ENCODE measurements at regions not wholly inside any gene's neighbourhood (a gene's known extent, or its start where the extent isn't known, plus 50 kb on each side); places are given as distances from the start of the nearest gene placed in this dataset.
A peak's percentile ranks its signal among the peaks of the same experiment; 100 is the strongest.

GRCh38 chr7:116340943-116341907, 130.9 kb downstream of the TES start:
- no peak for TF ChIP-seq POLR2AphosphoS5 (IDR thresholded peaks at IDR 0.05; ENCODE audit: low read length)
- peak; percentile 16 to 27 (median 19); a peak in 4 of 6 replicates for TF ChIP-seq CTCF (IDR thresholded peaks at IDR 0.05 in 2 of 3, conservative IDR thresholded peaks at IDR 0.05 in 1 of 3; ENCODE audit: control insufficient read depth in 2 of 3, extremely low read depth in 1 of 3, insufficient read depth in 1 of 3, low read depth in 3 of 3, low read length in 3 of 3)
- no peak for TF ChIP-seq REST (IDR thresholded peaks at IDR 0.05; ENCODE audit: low read depth, low read length)
- no peak for TF ChIP-seq NR2F1 (conservative IDR thresholded peaks at IDR 0.05)
- TF ChIP-seq MAX (IDR thresholded peaks at IDR 0.05; ENCODE audit: low read depth, low read length) = no peak
- no peak for TF ChIP-seq POLR2A (IDR thresholded peaks at IDR 0.05; ENCODE audit: low read depth, low read length)
- TF ChIP-seq CHD2 (IDR thresholded peaks at IDR 0.05; ENCODE audit: borderline replicate concordance, low read depth, low read length) = no peak
- TF ChIP-seq HDAC6 (IDR thresholded peaks at IDR 0.05; ENCODE audit: unreplicated experiment) = no peak
- no peak for TF ChIP-seq TBL1XR1 (IDR thresholded peaks at IDR 0.05; ENCODE audit: low read depth, low read length)
- no peak for TF ChIP-seq PAX8 (IDR thresholded peaks at IDR 0.05)
- no peak for TF ChIP-seq HCFC1 (IDR thresholded peaks at IDR 0.05; ENCODE audit: low read length)
- no peak for TF ChIP-seq HSF1 (IDR thresholded peaks at IDR 0.05; ENCODE audit: low read depth, low read length)
- TF ChIP-seq SP1 (IDR thresholded peaks at IDR 0.05; ENCODE audit: low read depth, low read length) = no peak
